ENCODE measurements at regions not wholly inside any gene's neighbourhood (a gene's known extent, or its start where the extent isn't known, plus 50 kb on each side); places are given as distances from the start of the nearest gene placed in this dataset.

DNA sequence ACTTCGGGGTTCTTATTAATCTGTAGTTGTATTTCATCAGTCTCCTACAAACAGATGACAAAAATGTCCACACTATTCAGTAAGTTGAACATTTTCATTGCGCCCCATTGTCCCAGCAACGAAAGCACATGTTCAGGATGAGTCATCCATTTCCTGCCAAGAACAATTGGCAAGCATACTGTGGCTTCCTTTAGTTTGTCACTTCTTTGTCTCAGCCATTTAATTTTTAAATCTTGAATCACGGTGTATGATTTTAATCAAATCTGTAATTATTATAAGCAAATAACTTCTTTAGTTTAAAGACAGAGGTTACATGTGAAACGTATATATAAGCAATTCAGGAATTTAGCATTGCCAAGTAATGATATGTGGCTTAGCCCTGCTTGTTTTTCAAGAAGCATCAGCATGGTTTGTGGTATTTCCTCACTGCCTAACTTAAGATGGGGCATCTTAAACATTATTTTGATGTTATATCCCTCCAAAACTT, 211.3 kb upstream of the KRR1 start (continued):
- TF ChIP-seq JUN (IDR thresholded peaks at IDR 0.05) (peak in 1 of 2 experiments; percentile 41; a peak in 1 of 5 replicates), RARB (CRISPR knock-in tag; IDR thresholded peaks at IDR 0.05) (no peak), CEBPB (IDR thresholded peaks at IDR 0.05) (no peak), RNF2 (IDR thresholded peaks at IDR 0.05; ENCODE audit: borderline replicate concordance, low read depth) (no peak), BHLHE40 (IDR thresholded peaks at IDR 0.05; ENCODE audit: low read depth, low read length) (no peak), KDM5A (IDR thresholded peaks at IDR 0.05) (no peak), MAZ (IDR thresholded peaks at IDR 0.05; ENCODE audit: borderline replicate concordance, low read depth, low read length) (no peak), JUNB (IDR thresholded peaks at IDR 0.05) (peak; percentile 70), SREBF2 (IDR thresholded peaks at IDR 0.05) (no peak), RCOR1 (IDR thresholded peaks at IDR 0.05; ENCODE audit: low read depth, low read length) (no peak), USF2 (IDR thresholded peaks at IDR 0.05) (no peak), POLR2A (IDR thresholded peaks at IDR 0.05; ENCODE audit: low read length) (no peak), FOXS1 (CRISPR knock-in tag; IDR thresholded peaks at IDR 0.05) (peak; percentile 10; the same call in 1 of the 2 replicates), HOXB13 (CRISPR knock-in tag; IDR thresholded peaks at IDR 0.05; ENCODE audit: low read depth) (peak; percentile 79; the same call in 1 of the 2 replicates), TFCP2L1 (CRISPR knock-in tag; IDR thresholded peaks at IDR 0.05) (no peak), NFE2L2 (conservative IDR thresholded peaks at IDR 0.05; ENCODE audit: low read length) (no peak), MAFK (IDR thresholded peaks at IDR 0.05; ENCODE audit: partially characterized antibody) (no peak), HEYL (CRISPR knock-in tag; IDR thresholded peaks at IDR 0.05) (no peak), FOSL2 (IDR thresholded peaks at IDR 0.05) (peak; percentile 81), FOSL2 (CRISPR knock-in tag; IDR thresholded peaks at IDR 0.05) (peak; percentile 99), CHD4 (IDR thresholded peaks at IDR 0.05; ENCODE audit: borderline replicate concordance) (no peak), HOXA7 (CRISPR knock-in tag; IDR thresholded peaks at IDR 0.05) (peak; percentile 66; the same call in 1 of the 2 replicates), RAD21 (conservative IDR thresholded peaks at IDR 0.05 in 1 of 2, IDR thresholded peaks at IDR 0.05 in 1 of 2) (peak in 1 of 2 experiments; percentile 23; a peak in 1 of 5 replicates), ESRRA (IDR thresholded peaks at IDR 0.05; ENCODE audit: borderline replicate concordance, low read length) (no peak), NPAS2 (CRISPR knock-in tag; IDR thresholded peaks at IDR 0.05; ENCODE audit: borderline replicate concordance) (no peak), REST (IDR thresholded peaks at IDR 0.05) (no peak), SMC3 (IDR thresholded peaks at IDR 0.05) (no peak), POLR2AphosphoS2 (conservative IDR thresholded peaks at IDR 0.05; ENCODE audit: low read length) (no peak), GATA3 (IDR thresholded peaks at IDR 0.05; ENCODE audit: borderline replicate concordance) (no peak), HDAC2 (IDR thresholded peaks at IDR 0.05) (no peak)
- TF ChIP-seq, protein P1, sequence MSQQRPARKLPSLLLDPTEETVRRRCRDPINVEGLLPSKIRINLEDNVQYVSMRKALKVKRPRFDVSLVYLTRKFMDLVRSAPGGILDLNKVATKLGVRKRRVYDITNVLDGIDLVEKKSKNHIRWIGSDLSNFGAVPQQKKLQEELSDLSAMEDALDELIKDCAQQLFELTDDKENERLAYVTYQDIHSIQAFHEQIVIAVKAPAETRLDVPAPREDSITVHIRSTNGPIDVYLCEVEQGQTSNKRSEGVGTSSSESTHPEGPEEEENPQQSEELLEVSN (IDR thresholded peaks at IDR 0.05; ENCODE audit: borderline replicate concordance, low read depth), result peak; percentile 87
- TF ChIP-seq, protein P2, sequence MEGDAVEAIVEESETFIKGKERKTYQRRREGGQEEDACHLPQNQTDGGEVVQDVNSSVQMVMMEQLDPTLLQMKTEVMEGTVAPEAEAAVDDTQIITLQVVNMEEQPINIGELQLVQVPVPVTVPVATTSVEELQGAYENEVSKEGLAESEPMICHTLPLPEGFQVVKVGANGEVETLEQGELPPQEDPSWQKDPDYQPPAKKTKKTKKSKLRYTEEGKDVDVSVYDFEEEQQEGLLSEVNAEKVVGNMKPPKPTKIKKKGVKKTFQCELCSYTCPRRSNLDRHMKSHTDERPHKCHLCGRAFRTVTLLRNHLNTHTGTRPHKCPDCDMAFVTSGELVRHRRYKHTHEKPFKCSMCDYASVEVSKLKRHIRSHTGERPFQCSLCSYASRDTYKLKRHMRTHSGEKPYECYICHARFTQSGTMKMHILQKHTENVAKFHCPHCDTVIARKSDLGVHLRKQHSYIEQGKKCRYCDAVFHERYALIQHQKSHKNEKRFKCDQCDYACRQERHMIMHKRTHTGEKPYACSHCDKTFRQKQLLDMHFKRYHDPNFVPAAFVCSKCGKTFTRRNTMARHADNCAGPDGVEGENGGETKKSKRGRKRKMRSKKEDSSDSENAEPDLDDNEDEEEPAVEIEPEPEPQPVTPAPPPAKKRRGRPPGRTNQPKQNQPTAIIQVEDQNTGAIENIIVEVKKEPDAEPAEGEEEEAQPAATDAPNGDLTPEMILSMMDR (IDR thresholded peaks at IDR 0.05), result no peak
- TF ChIP-seq, protein P3, sequence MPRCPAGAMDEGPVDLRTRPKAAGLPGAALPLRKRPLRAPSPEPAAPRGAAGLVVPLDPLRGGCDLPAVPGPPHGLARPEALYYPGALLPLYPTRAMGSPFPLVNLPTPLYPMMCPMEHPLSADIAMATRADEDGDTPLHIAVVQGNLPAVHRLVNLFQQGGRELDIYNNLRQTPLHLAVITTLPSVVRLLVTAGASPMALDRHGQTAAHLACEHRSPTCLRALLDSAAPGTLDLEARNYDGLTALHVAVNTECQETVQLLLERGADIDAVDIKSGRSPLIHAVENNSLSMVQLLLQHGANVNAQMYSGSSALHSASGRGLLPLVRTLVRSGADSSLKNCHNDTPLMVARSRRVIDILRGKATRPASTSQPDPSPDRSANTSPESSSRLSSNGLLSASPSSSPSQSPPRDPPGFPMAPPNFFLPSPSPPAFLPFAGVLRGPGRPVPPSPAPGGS (IDR thresholded peaks at IDR 0.05), result no peak
- TF ChIP-seq, protein P4, sequence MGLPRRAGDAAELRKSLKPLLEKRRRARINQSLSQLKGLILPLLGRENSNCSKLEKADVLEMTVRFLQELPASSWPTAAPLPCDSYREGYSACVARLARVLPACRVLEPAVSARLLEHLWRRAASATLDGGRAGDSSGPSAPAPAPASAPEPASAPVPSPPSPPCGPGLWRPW (IDR thresholded peaks at IDR 0.05), result no peak
- TF ChIP-seq, protein P5, sequence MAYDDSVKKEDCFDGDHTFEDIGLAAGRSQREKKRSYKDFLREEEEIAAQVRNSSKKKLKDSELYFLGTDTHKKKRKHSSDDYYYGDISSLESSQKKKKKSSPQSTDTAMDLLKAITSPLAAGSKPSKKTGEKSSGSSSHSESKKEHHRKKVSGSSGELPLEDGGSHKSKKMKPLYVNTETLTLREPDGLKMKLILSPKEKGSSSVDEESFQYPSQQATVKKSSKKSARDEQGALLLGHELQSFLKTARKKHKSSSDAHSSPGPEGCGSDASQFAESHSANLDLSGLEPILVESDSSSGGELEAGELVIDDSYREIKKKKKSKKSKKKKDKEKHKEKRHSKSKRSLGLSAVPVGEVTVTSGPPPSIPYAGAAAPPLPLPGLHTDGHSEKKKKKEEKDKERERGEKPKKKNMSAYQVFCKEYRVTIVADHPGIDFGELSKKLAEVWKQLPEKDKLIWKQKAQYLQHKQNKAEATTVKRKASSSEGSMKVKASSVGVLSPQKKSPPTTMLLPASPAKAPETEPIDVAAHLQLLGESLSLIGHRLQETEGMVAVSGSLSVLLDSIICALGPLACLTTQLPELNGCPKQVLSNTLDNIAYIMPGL (CRISPR knock-in tag; IDR thresholded peaks at IDR 0.05; ENCODE audit: borderline replicate concordance), result no peak
